Tibial nerve (tissue), 4 donors: ENCODE measurements at regions not wholly inside any gene's neighbourhood (a gene's known extent, or its start where the extent isn't known, plus 50 kb on each side); places are given as distances from the start of the nearest gene placed in this dataset.

Source experiments
- DNase-seq, 2 donors: peaks; one replicate each; pipeline ENCODE4 v3.0.0-alpha.2; 2019; ENCODE audit warnings: low spot score in 2 of 2
- H3K27ac ChIP-seq, 4 donors: fragments of 200-600 bp; sonication (generic) in 3 of 4; one replicate each; pipeline ENCODE4 v1.5.1; 2017 to 2019; ENCODE audit warnings: mild to moderate bottlenecking in 1 of 4
- H3K27me3 ChIP-seq, 2 donors: fragments of 200-600 bp; sonication (generic) in 1 of 2; one replicate each; pipeline versions ENCODE4 v1.5.1 to v1.6.0; 2017 to 2019
- H3K36me3 ChIP-seq, 3 donors: fragments of 200-600 bp; sonication (generic); one replicate each; pipeline ENCODE4 v1.5.1; 2018 to 2019
- H3K4me1 ChIP-seq, 4 donors: fragments of 200-600 bp; sonication (generic) in 3 of 4; one replicate each; pipeline ENCODE4 v1.5.1; 2017 to 2019
- H3K4me3 ChIP-seq, 4 donors: fragments of 200-600 bp; sonication (generic) in 3 of 4; one replicate each; pipeline ENCODE4 v1.5.1; 2017 to 2019; ENCODE audit warnings: mild to moderate bottlenecking in 1 of 4, moderate library complexity in 1 of 4
- H3K9me3 ChIP-seq, 4 donors: fragments of 200-600 bp; sonication (generic) in 3 of 4; one replicate each; pipeline ENCODE4 v1.5.1; 2017 to 2019
- CTCF ChIP-seq, 5 experiments: fragments of 200-600 bp in 3 of 5; fragments of 450-650 bp in 2 of 5; sonication (generic) in 3 of 5; IDR thresholded peaks; one replicate each; pipeline ENCODE4 v1.5.1; 2016 to 2019; ENCODE audit warnings: antibody characterized with exemption in 5 of 5, mild to moderate bottlenecking in 3 of 5, moderate library complexity in 2 of 5
- EP300 ChIP-seq, 2 donors: sonication (generic); formaldehyde crosslinking; IDR thresholded peaks; one replicate each; pipeline ENCODE4 v1.6.1; 2017; ENCODE audit warnings: antibody characterized with exemption in 2 of 2, mild to moderate bottlenecking in 1 of 2
- POLR2A ChIP-seq, 2 donors: fragments of 450-650 bp; IDR thresholded peaks; one replicate each; pipeline ENCODE4 v1.6.1; 2017; ENCODE audit warnings: antibody characterized with exemption in 2 of 2, mild to moderate bottlenecking in 2 of 2, moderate library complexity in 2 of 2
- WGBS, 2 donors: methylation state at CpG; one replicate each; pipeline ENCODE4 v1.1.5; 2018; 5-methylcytosine and 5-hydroxymethylcytosine counted together

- H3K36me3 ChIP-seq, result no peaks in the 10 kb centered on the region
- no peaks in the 10 kb centered on the region for H3K9me3 ChIP-seq
- WGBS, 2 donors, result 90 to 92% methylated on average over 4 of the region's 4 CpGs
- H3K27me3 ChIP-seq, result no peaks in the 10 kb centered on the region
- no peak overlapping the region for H3K27ac ChIP-seq
- H3K4me3 ChIP-seq, result no peak overlapping the region
- TF ChIP-seq EP300 (IDR thresholded peaks at IDR 0.05) (no peak), CTCF (IDR thresholded peaks at IDR 0.05) (no peak), POLR2A (IDR thresholded peaks at IDR 0.05) (no peak)
- DNase-seq, result no peak
- H3K4me1 ChIP-seq, result no peaks in the 10 kb centered on the region
Observed at GRCh38 chr13:80199067-80199466, 141.9 kb downstream of the SPRY2 start.

GRCh38 chr13:80196756-80197155, 144.2 kb downstream of the SPRY2 start:
- no peaks in the 10 kb centered on the region for H3K9me3 ChIP-seq
- WGBS, 2 donors, result 76 to 85% methylated on average over 2 of the region's 2 CpGs

GRCh38 chr13:80195649-80196048, 145.3 kb downstream of the SPRY2 start:
- DNase-seq, result no peak
- no peak for TF ChIP-seq CTCF (IDR thresholded peaks at IDR 0.05)
- TF ChIP-seq EP300 (IDR thresholded peaks at IDR 0.05), result no peak
- TF ChIP-seq POLR2A (IDR thresholded peaks at IDR 0.05), result no peak
- Histone ChIP-seq H3K4me1 (no peaks in the 10 kb centered on the region), H3K9me3 (no peaks in the 10 kb centered on the region), H3K27me3 (no peaks in the 10 kb centered on the region), H3K36me3 (no peaks in the 10 kb centered on the region), H3K4me3 (no peak overlapping the region), H3K27ac (no peak overlapping the region)
- 55 to 71% methylated on average over 2 of the region's 2 CpGs for WGBS, 2 donors

More at GRCh38 chr13:80196756-80197155, 144.2 kb downstream of the SPRY2 start:
- no peaks in the 10 kb centered on the region for H3K36me3 ChIP-seq
- TF ChIP-seq EP300 (IDR thresholded peaks at IDR 0.05) (no peak), CTCF (IDR thresholded peaks at IDR 0.05) (no peak), POLR2A (IDR thresholded peaks at IDR 0.05) (no peak)
- no peak for DNase-seq
- H3K27me3 ChIP-seq, result no peaks in the 10 kb centered on the region
- H3K4me3 ChIP-seq, result no peak overlapping the region
- H3K27ac ChIP-seq, result no peak overlapping the region
- H3K4me1 ChIP-seq, result no peaks in the 10 kb centered on the region

GRCh38 chr13:80189889-80190597, 150.9 kb downstream of the SPRY2 start:
- Histone ChIP-seq H3K4me1 (no peaks in the 10 kb centered on the region), H3K27me3 (no peaks in the 10 kb centered on the region), H3K27ac (no peak overlapping the region), H3K9me3 (no peaks in the 10 kb centered on the region), H3K4me3 (no peak overlapping the region), H3K36me3 (no peaks in the 10 kb centered on the region)
- no peak for DNase-seq
- no peak for TF ChIP-seq EP300 (IDR thresholded peaks at IDR 0.05)
- no peak for TF ChIP-seq POLR2A (IDR thresholded peaks at IDR 0.05)
- no peak for TF ChIP-seq CTCF (IDR thresholded peaks at IDR 0.05)
- WGBS, 2 donors, result 92 to 95% methylated on average over 11 of the region's 11 CpGs

GRCh38 chr13:80180740-80181355, 160.1 kb downstream of the SPRY2 start:
- TF ChIP-seq POLR2A (IDR thresholded peaks at IDR 0.05) (no peak), EP300 (IDR thresholded peaks at IDR 0.05) (no peak), CTCF (IDR thresholded peaks at IDR 0.05) (no peak)
- no peak for DNase-seq

More at GRCh38 chr13:80180740-80181355, 160.1 kb downstream of the SPRY2 start:
- WGBS, 2 donors, result 70 to 85% methylated on average over 8 of the region's 8 CpGs
- H3K27me3 ChIP-seq, result no peaks in the 10 kb centered on the region
- no peak overlapping the region for H3K4me3 ChIP-seq
- no peaks in the 10 kb centered on the region for H3K9me3 ChIP-seq
- H3K4me1 ChIP-seq, result no peaks in the 10 kb centered on the region
- H3K27ac ChIP-seq, result no peak overlapping the region
- no peaks in the 10 kb centered on the region for H3K36me3 ChIP-seq
